ENCODE measurements at regions not wholly inside any gene's neighbourhood (a gene's known extent, or its start where the extent isn't known, plus 50 kb on each side); places are given as distances from the start of the nearest gene placed in this dataset.

- H3K27ac ChIP-seq, result peak overlapping the region; percentile 2; the same call in 1 of the 2 replicates
- no peak overlapping the region for H3K9ac ChIP-seq (ENCODE audit: insufficient read length)
- no peak overlapping the region for H3K4me3 ChIP-seq
- peak; percentile 73 for DNase-seq (ENCODE audit: low read depth, low spot score)
- no peaks in the 10 kb centered on the region for H3K9me3 ChIP-seq (ENCODE audit: low read depth, low read length)
- no peak for TF ChIP-seq FOXP2 (optimal IDR thresholded peaks at IDR 0.05; ENCODE audit: control extremely low read depth, extremely low read length, insufficient read depth)
- no peak for TF ChIP-seq EZH2 (IDR thresholded peaks at IDR 0.05)
- TF ChIP-seq POLR2AphosphoS5 (IDR thresholded peaks at IDR 0.05; ENCODE audit: borderline replicate concordance, low read depth, low read length), result no peak
- H3K36me3 ChIP-seq (ENCODE audit: insufficient read depth, low read length), result no peaks in the 10 kb centered on the region
Observed at GRCh38 chr2:167492486-167492885, 604.2 kb downstream of the XIRP2 start.

- Histone ChIP-seq H3K36me3 (ENCODE audit: insufficient read depth, low read length) (no peaks in the 10 kb centered on the region), H3K27ac (0 out of 2 replicates have a peak overlapping the region, but pooled peaks have one; percentile 2), H3K9ac (ENCODE audit: insufficient read length) (no peak overlapping the region), H3K4me3 (no peak overlapping the region), H3K9me3 (ENCODE audit: low read depth, low read length) (no peaks in the 10 kb centered on the region)
- no peak for TF ChIP-seq EZH2 (IDR thresholded peaks at IDR 0.05)
- no peak for TF ChIP-seq POLR2AphosphoS5 (IDR thresholded peaks at IDR 0.05; ENCODE audit: borderline replicate concordance, low read depth, low read length)
- no peak for TF ChIP-seq FOXP2 (optimal IDR thresholded peaks at IDR 0.05; ENCODE audit: control extremely low read depth, extremely low read length, insufficient read depth)
- DNase-seq (ENCODE audit: low read depth, low spot score), result no peak
Observed at GRCh38 chr2:167491788-167492187, 603.5 kb downstream of the XIRP2 start.

GRCh38 chr2:167490455-167490854, 602.2 kb downstream of the XIRP2 start:
- no peak overlapping the region for H3K27ac ChIP-seq
- H3K36me3 ChIP-seq (ENCODE audit: insufficient read depth, low read length), result no peaks in the 10 kb centered on the region
- H3K9me3 ChIP-seq (ENCODE audit: low read depth, low read length), result no peaks in the 10 kb centered on the region
- H3K4me3 ChIP-seq, result peak overlapping the region; percentile 16; the same call in 1 of the 2 replicates
- no peak for TF ChIP-seq EZH2 (IDR thresholded peaks at IDR 0.05)
- no peak for TF ChIP-seq POLR2AphosphoS5 (IDR thresholded peaks at IDR 0.05; ENCODE audit: borderline replicate concordance, low read depth, low read length)
- no peak for TF ChIP-seq FOXP2 (optimal IDR thresholded peaks at IDR 0.05; ENCODE audit: control extremely low read depth, extremely low read length, insufficient read depth)
- no peak overlapping the region for H3K9ac ChIP-seq (ENCODE audit: insufficient read length)
- no peak for DNase-seq (ENCODE audit: low read depth, low spot score)

- DNase-seq (ENCODE audit: low read depth, low spot score), result no peak
- no peak for TF ChIP-seq FOXP2 (optimal IDR thresholded peaks at IDR 0.05; ENCODE audit: control extremely low read depth, extremely low read length, insufficient read depth)
- TF ChIP-seq EZH2 (IDR thresholded peaks at IDR 0.05), result no peak
- TF ChIP-seq POLR2AphosphoS5 (IDR thresholded peaks at IDR 0.05; ENCODE audit: borderline replicate concordance, low read depth, low read length), result no peak
- H3K9ac ChIP-seq (ENCODE audit: insufficient read length), result no peak overlapping the region
- no peaks in the 10 kb centered on the region for H3K36me3 ChIP-seq (ENCODE audit: insufficient read depth, low read length)
- 0 out of 2 replicates have a peak overlapping the region, but pooled peaks have one; percentile 34 for H3K27ac ChIP-seq
- peak overlapping the region; percentile 19 for H3K4me3 ChIP-seq
- H3K9me3 ChIP-seq (ENCODE audit: low read depth, low read length), result no peaks in the 10 kb centered on the region
Observed at GRCh38 chr2:167489325-167489724, 601.0 kb downstream of the XIRP2 start.

- no peak for TF ChIP-seq EZH2 (IDR thresholded peaks at IDR 0.05)
- no peak for TF ChIP-seq POLR2AphosphoS5 (IDR thresholded peaks at IDR 0.05; ENCODE audit: borderline replicate concordance, low read depth, low read length)
- no peak for TF ChIP-seq FOXP2 (optimal IDR thresholded peaks at IDR 0.05; ENCODE audit: control extremely low read depth, extremely low read length, insufficient read depth)
- no peak for DNase-seq (ENCODE audit: low read depth, low spot score)
- H3K9ac ChIP-seq (ENCODE audit: insufficient read length), result no peak overlapping the region
Observed at GRCh38 chr2:167487728-167488127, 599.4 kb downstream of the XIRP2 start.

GRCh38 chr2:167484875-167485274, 596.6 kb downstream of the XIRP2 start:
- Histone ChIP-seq H3K4me3 (no peak overlapping the region), H3K9ac (ENCODE audit: insufficient read length) (no peak overlapping the region), H3K36me3 (ENCODE audit: insufficient read depth, low read length) (no peaks in the 10 kb centered on the region), H3K27ac (no peak overlapping the region), H3K9me3 (ENCODE audit: low read depth, low read length) (no peaks in the 10 kb centered on the region)
- TF ChIP-seq POLR2AphosphoS5 (IDR thresholded peaks at IDR 0.05; ENCODE audit: borderline replicate concordance, low read depth, low read length) (no peak), EZH2 (IDR thresholded peaks at IDR 0.05) (no peak), FOXP2 (optimal IDR thresholded peaks at IDR 0.05; ENCODE audit: control extremely low read depth, extremely low read length, insufficient read depth) (no peak)
- DNase-seq (ENCODE audit: low read depth, low spot score), result no peak

More at GRCh38 chr2:167487728-167488127, 599.4 kb downstream of the XIRP2 start:
- Histone ChIP-seq H3K36me3 (ENCODE audit: insufficient read depth, low read length) (no peaks in the 10 kb centered on the region), H3K4me3 (no peak overlapping the region), H3K9me3 (ENCODE audit: low read depth, low read length) (no peaks in the 10 kb centered on the region), H3K27ac (no peak overlapping the region)

GRCh38 chr2:167480986-167481309, 592.7 kb downstream of the XIRP2 start:
- H3K36me3 ChIP-seq (ENCODE audit: insufficient read depth, low read length), result no peaks in the 10 kb centered on the region
- TF ChIP-seq FOXP2 (optimal IDR thresholded peaks at IDR 0.05; ENCODE audit: control extremely low read depth, extremely low read length, insufficient read depth) (no peak), POLR2AphosphoS5 (IDR thresholded peaks at IDR 0.05; ENCODE audit: borderline replicate concordance, low read depth, low read length) (no peak), EZH2 (IDR thresholded peaks at IDR 0.05) (no peak)
- H3K9ac ChIP-seq (ENCODE audit: insufficient read length), result no peak overlapping the region
- no peaks in the 10 kb centered on the region for H3K9me3 ChIP-seq (ENCODE audit: low read depth, low read length)
- H3K27ac ChIP-seq, result no peak overlapping the region
- H3K4me3 ChIP-seq, result no peak overlapping the region
- DNase-seq (ENCODE audit: low read depth, low spot score), result no peak

GRCh38 chr2:167480232-167480985, 592.1 kb downstream of the XIRP2 start:
- Histone ChIP-seq H3K4me3 (no peak overlapping the region), H3K27ac (no peak overlapping the region), H3K9ac (ENCODE audit: insufficient read length) (no peak overlapping the region), H3K36me3 (ENCODE audit: insufficient read depth, low read length) (no peaks in the 10 kb centered on the region), H3K9me3 (ENCODE audit: low read depth, low read length) (no peaks in the 10 kb centered on the region)
- TF ChIP-seq POLR2AphosphoS5 (IDR thresholded peaks at IDR 0.05; ENCODE audit: borderline replicate concordance, low read depth, low read length) (no peak), FOXP2 (optimal IDR thresholded peaks at IDR 0.05; ENCODE audit: control extremely low read depth, extremely low read length, insufficient read depth) (no peak), EZH2 (IDR thresholded peaks at IDR 0.05) (no peak)
- no peak for DNase-seq (ENCODE audit: low read depth, low spot score)
